ENCODE measurements at regions not wholly inside any gene's neighbourhood (a gene's known extent, or its start where the extent isn't known, plus 50 kb on each side); places are given as distances from the start of the nearest gene placed in this dataset.

DNA sequence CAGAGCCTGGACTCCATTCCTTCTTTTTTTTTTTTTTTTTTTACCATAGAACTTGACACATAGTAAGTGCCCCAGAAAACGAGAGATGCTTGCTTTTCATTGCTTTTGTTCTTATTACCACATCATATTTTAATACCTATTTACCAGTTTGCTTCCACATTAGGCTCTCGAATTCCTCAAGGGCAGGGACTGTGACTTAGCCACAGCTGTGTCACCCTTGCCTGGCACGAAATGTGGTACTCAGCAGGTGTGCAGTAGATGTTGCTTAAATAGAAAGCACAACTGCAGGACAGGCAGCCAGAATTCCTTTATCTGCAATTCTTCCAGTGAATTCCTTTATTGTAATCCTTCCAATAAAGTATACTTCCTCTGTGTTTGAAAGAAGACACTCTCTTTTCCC, 393.0 kb downstream of the HAPSTR1 start:
- no peak for DNase-seq

DNA sequence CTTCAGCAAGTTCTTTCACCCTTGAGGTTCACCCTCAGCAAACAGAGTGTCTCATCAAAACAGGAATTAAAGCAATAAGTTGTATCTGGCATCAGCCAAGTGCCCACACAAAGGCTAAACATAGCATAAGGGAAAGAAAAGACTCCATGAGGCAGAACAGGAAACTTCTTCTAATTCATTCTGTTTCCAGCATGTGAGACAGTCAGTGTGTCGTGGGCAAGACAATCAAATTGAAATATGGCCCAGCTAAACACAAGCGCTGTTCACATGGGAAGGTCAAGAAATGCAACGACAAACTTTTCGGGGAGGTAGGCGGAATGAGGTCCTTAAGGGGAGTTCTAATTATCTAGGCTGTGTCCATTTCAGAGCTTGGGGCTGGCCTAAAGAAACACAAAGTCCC, 393.4 kb downstream of the HAPSTR1 start:
- no peak for DNase-seq

DNA sequence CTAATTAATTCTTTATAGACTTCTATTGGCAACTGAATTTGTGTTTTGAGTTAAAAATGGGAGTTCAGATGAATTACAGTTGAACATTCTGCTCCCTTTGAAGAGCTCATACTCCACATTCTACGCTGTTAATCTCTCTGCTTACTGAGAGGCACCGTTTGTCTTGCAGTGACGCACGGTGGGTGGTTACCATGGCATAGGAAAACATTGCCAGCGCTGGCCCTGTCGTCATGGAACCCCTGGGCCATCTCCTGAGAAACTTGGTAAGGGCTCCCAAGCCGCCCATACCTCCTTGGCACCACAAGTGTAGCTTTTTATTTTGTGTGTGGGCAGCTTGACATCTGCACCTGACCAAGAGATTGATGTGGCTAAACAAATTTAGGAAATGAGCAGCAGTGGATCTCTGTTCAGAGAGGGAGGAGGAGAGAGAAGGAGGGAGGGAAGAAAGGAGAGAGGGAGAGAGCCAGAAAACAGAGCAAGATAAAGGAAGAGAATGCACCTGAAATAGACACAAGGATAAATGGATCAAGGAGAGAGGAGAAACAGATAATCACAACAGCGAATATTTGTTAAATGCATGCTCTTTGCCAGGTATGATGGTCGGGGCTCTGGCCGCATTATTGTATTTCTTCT, 398.5 kb downstream of the HAPSTR1 start:
- peak; percentile 9 to 49 for DNase-seq

DNA sequence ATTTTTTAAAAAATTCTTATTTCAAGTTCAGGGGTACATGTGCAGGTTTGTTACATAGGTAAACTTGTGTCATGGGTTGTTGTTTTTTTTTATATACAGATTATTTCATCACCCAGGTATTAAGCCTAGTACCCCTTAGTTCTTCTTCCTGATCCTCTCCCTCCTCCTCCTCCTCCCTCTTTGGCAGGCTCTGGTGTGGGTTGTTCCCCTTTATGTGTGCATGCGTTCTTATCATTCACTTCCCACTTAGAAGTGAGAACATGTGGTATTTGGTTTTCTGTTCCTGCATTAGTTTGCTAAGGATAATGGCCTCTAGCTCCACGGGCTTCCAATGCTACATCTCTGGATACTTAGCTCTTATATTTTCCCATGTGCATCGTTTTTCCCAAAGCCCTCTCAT, 404.4 kb downstream of the HAPSTR1 start:
- DNase-seq = no peak

DNA sequence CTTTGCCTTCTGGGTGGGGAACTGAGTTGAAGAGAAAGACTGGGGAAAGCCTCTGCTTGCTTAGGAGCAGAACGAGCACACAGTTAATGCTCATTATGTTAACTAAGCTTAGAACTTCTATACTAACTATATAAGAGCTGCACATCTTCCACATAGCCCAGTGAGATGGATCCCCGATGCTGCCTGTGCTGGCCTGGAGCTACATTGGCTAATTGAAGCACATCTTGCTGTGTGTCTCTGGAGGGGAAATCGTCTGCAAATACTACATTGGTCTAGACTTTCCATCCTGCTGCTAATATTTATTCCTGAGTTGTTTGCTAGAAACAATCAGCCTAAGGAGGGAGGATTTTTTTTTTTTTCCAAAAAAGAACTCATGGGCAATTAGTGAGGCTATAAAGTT, 406.3 kb downstream of the HAPSTR1 start:
- no peak for DNase-seq

DNA sequence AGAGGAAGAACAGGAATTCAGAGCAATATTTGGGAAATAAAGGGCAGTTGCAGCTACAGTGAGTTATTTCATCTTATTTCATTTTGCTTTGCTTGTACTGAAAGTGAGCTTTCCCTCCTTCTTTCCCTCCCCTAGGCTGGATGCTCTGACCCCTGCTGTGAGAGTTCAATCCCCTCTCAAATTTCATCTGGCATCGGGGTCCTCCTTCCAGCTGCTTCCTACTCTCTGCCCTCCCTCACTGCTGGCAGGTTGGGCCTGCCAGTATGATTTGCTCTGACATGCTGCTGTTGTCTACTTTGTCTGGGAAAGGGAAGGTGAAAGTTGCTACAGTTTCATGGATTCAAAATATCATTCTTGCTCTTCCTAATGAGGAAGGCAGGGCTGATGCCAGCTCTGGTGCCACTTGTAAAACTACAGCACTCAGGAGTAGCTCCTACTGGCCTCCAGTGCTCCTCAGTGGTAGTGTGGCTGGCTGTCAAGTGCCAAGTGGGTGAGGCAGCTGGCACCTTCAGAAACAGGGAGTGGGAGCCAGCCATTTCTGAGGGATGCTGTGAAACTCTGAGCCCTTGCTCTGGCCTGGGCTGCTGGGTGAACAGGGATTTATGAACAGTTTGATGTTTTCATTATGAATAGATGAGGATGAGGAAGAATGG, 408.6 kb downstream of the HAPSTR1 start:
- DNase-seq = no peak

DNA sequence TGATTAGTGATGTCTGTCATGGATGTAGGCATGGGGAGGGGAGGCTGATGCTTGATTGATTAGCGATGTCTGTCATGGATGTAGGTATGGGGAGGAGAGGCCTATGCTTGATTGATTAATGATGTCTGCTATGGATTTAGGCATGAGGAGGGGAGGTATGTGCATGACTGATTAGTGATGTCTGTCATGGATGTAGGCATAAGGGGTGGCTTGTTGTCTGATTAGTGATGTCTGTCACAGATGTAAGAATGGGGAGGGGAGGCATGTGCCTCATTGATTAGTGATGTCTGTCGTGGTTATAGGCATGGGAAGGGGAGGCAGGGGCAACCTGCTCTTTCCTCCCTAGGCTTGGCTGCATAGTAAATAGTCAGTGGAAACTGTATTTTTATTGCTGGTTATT, 409.4 kb downstream of the HAPSTR1 start:
- DNase-seq = no peak

DNA sequence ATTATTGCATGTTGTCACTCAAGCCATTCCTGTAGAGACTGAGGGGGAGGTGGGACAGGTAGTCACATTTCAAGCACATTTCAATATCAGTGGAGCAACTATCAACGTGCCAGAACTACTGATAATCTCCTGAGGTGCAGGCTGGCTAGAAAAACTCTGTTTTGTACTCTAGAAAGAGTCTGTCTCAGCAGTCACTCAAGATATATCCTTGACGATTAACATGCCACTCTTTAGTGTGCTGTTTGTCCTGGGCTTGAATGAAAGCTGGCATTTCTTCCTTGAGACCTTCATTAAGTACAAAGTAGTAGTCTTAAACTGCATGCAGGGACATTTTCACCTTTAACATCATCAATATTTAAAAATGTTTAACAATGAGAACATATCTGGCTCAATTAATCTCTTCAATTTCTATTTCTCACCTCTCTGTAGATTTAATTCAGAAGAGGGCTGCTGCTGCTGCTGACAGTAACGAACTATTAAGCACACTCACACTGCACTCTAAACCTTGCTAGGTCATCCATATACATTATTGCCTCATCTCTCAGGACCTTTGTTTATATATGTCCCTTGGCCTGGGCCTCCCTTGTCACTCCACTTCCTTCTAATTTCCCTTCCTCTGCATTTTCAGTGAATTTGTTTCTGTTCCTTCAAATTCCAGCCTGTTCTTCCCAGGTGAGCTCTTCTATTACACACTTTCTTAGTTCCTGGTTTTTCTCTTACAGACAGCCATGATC, 412.0 kb downstream of the HAPSTR1 start:
- DNase-seq = no peak

DNA sequence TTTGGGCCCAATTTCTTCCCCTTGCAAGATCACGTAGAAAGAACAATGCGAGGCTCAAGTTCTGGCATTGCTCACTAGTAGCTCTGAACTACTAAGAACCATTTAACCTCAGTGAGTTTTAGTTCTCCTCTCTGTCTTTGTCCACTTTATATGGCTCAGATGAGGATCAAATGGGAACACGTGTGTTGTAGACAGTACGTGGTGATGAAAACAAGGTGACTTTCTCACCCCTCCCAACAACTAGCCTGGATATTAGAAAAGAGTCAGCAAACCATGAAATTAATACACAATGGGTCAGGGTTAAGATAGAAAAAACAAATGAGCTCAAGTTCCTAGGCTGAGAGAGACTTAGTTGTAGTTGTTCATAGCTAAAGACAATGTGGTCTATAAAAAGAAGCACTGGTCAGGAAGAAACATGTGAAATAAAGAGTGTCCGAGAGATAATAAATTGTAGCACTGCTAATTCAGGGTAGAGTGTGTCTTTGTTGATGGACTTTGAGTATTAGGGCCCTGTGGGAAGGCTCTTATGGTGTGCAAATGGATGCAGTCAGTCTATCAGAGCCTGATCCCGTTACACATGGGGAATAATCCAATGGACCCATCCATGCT, 417.0 kb downstream of the HAPSTR1 start:
- no peak for DNase-seq

DNA sequence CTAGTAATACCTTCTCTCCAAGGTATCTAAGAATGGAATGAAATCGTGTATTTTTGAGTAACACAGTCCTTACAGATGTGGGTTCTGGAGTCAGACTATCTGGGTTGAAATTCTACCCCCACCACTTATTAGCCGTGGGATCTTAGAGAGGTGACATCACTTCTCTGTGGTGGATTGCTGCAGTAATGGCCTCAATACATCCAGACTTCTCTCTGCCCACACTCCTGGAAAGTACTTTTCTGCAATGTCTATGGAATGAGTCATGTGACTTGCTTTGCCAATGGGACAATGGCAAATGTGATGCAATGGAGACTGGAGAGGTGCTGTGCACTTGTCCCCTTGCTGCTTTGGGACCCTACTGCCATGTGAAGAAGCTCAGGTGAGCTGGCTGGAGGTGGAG, 418.2 kb downstream of the HAPSTR1 start:
- DNase-seq = no peak

DNA sequence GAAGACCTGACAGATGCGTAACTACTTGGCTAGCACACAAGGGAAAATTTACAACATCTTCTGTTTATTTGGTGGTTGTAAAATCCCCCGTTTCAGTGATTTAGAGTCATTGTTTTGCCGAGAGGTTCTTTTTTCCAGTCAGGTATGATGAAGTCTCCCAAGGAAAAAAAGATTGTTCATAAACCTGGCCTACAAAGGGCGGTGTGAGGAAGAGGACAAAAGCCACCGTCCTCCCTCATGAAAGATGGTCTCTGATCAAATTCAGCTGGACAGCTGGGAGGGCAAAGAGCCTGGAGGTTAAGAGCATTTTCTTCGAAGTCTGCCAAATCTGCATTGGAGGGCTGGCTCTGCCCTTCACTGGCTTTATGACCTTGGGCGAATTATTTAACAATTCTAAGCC, 419.9 kb downstream of the HAPSTR1 start:
- no peak for DNase-seq

DNA sequence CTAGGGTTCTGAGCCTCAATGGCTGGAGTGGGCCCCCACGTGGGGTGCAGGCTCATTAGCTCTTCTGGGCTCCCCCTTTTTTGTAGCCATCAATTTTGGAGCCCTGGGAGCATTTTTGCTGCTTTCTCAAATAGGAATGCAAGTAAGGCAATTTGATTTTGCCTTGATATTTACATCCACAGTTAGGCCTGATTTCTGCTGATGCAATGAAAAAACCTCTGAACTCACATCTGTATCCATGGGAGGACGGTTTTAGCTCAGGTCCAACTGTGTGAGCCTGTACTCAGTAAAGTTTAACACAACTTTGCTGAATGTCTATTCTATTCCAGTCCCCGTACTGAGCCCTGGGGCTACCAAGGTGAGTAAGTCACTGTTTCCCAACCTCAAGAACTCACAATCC, 425.0 kb downstream of the HAPSTR1 start:
- no peak for DNase-seq

DNA sequence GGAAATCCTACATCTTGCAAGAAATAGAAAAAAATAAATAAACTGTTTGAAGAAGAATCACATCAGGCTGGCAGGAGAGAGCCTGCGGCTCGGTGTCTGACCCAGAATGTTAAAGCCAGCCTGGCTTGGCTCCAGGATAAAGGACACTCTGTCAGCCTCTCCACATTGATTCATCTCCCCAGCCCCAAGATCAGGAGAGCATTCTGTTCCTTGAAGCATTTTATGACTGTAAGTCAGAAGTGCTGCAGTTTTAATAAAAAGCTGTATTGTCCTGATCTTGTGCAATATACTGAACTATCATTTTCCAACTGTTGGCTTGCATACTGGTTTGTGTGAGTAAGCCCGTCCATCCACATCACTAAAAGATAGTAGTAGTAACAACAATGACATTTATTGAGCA, 426.6 kb downstream of the HAPSTR1 start:
- no peak for DNase-seq

DNA sequence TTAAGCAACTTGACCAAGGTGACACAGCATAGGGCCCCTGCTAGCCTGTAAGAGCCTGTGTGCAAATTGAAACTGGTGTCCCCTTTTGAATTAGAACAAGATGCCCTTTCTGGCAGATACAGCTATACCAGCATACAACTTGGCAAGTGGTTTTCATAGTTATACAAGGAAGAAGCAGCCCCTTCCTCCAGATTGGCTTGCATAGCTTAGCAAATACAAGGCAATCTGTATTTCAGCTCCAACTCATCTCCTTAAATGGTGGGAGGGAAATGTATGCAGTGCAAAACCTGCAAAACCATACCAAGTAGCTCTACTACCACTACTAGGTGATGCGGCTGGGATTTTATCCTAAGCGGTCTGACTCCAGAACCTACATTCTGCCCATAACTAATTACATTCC, 427.1 kb downstream of the HAPSTR1 start:
- no peak for DNase-seq

DNA sequence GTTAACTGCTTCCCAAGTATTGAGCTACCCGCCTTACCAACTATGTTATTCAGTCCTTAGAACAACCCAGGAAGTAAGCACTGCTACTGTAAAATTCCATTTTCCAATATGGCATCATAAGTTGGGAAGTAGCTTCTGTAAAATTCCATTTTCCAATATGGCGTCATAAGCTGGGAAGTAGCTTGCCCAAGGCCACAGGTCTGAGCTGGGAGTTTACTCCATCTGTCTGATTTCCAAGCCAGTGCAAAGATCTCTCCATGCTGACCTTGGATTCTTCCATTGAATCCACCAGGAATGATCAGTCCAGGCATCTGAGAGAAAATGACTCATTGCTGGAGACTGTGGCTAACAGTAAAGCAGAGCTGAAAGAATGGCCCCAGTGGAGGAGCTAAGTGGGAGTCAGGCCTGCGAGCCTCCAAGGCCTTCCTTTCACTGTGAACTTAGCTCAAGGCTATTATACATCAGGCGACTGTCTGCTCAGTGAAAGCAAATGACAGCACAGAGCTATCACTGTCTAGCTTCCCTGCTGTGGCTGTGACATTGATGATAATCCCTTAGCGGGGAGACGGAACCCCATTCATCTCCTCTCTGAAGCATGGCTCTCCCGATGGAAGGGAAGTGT, 430.4 kb downstream of the HAPSTR1 start:
- no peak for DNase-seq

DNA sequence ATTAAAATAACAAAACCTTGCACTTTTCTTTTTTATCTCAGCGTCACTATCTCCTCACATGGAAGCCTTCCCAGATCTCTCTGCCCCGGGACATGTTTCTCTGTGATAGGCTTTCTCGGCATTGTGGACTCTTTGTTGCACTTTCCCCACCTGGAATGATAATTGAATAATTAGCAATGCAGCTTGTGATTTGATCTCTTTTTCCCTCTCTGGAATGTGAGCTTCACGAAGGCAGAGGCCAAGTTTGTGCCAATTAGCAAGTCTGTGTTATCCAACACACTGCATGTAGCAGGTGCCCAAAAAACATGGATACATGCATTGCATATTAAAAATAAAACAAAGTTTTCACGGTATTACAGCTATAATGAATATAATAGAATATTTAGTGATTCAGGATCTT, 431.2 kb downstream of the HAPSTR1 start:
- no peak for DNase-seq

DNA sequence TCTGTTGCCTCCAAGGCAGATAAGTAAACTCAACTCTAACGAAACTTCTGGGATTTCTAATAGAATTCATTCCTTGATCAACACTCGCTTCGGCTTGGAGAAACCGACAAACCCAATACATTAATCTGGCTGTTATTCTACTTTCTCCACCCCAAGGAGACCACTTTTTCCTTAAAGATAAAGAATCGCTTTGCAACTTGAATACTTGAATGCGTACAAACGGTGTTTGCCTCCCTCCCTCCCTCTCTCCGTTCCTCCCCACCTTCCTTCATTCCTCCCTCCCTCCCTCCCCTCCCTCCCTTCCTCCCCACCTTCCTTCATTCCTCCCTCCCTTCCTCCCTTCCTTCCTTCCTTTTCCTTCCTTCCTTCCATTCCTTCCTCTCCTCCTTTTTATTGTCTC, 432.6 kb downstream of the HAPSTR1 start:
- no peak for DNase-seq

DNA sequence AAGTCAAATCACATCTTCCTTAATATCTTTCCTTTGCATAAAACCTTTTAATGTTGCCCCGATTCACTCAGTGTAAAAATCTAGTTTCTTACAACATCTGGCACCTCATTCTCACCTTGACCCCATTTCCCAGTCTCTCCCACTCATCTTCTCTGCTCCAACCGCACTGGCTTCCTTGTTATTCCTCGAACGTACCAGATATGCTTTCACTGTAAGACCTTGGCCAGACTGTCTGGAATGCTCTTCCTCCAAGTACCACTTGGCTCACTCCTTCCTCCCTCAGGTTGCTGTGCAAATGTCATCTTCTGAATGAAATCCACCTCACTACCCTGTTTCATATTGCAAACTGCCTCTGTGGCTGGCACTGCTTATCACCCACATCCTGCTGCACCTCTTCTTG, 433.6 kb downstream of the HAPSTR1 start:
- no peak for DNase-seq

DNA sequence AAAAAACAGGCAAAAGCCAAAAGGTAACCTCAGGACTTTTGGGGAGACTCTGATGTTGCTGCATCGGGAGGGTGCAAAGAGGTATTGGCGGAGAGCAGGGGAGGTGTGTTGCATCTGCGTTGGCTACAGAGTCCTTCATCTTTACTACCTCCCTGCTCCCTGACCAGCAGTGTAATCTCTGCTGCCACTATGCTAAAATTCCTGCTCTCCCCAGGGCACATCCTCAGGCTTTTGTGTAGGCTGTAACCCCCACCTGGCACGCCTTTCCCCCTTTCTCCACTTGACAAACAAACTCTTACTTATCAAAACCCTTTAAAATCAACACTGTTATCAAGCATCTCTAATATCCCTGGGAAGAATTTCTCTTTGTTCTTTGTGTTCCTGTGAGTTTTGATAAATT, 435.3 kb downstream of the HAPSTR1 start:
- DNase-seq = no peak

DNA sequence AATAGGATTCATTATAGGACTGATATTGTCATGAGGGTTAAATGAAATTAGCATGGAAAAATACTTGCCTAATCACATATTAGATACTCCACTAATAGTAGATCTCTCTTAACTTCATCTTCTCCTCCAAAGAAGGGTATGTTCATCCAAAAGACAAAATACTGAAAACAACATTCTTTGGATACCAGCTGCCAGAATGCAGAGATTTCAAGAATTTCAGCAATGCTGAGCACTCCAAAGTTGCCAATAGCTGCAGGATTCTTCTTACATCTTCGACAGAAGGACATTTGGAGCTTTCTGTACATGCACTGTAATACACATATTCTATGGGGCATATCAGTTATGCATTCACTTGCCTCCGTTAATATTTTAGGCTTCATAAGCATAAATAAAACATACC, 436.5 kb downstream of the HAPSTR1 start:
- DNase-seq = no peak

DNA sequence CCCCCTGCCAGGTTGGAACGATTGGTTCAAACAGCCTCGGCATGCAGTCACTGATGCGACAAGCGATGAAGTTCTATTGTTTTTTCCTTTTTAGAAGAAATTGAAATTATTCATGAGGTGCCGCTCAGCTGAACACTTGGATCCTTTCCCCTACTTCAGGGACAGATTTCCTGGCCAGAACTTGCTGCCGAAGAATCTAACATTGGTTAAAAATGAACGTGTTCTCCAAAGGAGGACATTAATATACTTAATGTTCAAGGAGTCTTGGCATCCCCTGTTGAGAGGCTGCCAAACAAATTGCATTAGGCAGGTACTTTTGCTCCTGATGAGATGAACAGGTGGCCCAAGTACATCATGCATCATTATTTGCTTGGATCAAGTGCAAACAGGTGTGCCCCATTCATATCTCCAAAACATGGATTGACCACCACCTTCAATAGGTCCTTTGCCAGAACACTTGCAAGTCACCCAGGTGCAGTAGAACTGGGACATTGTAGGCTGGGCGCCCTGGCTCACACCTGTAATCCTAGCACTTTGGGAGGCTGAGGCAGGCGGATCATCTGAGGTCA, 437.2 kb downstream of the HAPSTR1 start:
- no peak for DNase-seq

DNA sequence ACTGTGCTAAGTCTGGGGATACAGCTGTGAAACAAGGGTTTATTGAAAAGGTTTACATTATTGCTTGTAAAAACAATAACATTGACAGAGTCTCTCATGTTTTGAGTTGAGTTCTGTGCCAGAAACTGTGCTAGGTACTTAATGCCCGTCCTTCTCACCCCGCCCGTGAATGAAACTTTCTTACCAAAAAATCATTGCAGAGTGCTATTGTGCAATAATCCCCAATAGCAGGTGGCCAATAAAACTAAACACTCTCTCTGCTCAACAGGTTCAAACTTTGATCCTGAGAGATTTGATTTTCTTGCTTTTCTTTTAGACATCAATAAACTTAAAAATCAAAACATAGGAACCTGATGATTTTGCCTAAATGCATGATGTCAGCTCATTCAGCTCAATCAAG, 441.6 kb downstream of the HAPSTR1 start:
- DNase-seq = no peak

DNA sequence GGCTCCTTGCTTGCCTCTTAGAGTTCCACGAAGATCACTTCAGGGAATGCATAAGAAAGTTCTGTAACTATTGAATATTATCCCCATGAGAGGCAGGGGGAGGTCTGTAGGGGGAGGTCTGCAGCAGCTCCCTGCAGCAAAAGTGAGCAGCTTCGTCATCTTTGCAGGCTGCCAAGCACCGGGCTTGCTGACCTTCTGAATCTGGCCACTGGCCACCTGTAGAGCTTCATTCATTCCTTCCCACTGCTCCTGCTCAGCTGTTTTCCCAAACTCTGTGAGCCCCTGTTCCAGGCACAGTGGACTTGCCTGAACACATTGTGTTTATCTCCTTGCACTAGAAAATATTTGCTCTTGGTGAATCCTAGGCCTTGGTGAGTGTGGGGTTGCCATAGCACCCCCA, 443.3 kb downstream of the HAPSTR1 start:
- DNase-seq = no peak

All from SHP77 (cell line).